ENCODE measurements at regions not wholly inside any gene's neighbourhood (a gene's known extent, or its start where the extent isn't known, plus 50 kb on each side); places are given as distances from the start of the nearest gene placed in this dataset.

DNA sequence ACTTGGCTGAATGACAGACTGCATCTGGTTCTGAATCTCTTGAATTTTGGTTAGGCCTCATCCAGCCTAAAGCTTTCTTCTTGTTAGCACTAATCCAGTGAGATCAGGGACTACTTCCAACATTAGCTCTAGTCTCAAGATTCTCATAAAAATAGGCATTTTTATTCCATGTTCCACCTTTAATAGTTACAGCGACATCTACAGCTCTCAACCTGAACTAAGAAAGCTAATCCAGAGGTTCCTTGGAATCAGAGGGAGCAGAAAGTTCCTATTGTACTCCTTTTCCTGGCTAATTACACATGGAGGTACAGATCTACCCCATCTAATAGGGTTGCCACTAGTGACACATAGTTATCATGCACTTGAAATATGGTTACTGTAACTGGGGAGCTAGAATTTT is 391.9 kb downstream of the RMST start:
- no peak for DNase-seq (ENCODE audit: low read depth, low spot score)
- no peak overlapping the region for H3K4me3 ChIP-seq (ENCODE audit: low read depth, low read length)
- ChIA-PET POLR2A (no interaction called here), CTCF (no interaction called here)
- H3K27ac ChIP-seq (ENCODE audit: low read depth, low read length), result no peak overlapping the region
- TF ChIP-seq, protein P1, sequence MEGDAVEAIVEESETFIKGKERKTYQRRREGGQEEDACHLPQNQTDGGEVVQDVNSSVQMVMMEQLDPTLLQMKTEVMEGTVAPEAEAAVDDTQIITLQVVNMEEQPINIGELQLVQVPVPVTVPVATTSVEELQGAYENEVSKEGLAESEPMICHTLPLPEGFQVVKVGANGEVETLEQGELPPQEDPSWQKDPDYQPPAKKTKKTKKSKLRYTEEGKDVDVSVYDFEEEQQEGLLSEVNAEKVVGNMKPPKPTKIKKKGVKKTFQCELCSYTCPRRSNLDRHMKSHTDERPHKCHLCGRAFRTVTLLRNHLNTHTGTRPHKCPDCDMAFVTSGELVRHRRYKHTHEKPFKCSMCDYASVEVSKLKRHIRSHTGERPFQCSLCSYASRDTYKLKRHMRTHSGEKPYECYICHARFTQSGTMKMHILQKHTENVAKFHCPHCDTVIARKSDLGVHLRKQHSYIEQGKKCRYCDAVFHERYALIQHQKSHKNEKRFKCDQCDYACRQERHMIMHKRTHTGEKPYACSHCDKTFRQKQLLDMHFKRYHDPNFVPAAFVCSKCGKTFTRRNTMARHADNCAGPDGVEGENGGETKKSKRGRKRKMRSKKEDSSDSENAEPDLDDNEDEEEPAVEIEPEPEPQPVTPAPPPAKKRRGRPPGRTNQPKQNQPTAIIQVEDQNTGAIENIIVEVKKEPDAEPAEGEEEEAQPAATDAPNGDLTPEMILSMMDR (IDR thresholded peaks at IDR 0.05; ENCODE audit: low read depth, low read length), result no peak
- H3K9me3 ChIP-seq (ENCODE audit: control insufficient read depth, insufficient read depth, low read length), result peaks cover 7% of the 10 kb centered on the region
- no peaks in the 10 kb centered on the region for H3K27me3 ChIP-seq (ENCODE audit: control insufficient read depth, insufficient read depth, low read length)

GRCh38 chr12:97862072-97862471 is 399.5 kb downstream of the RMST start:
- H3K9me3 ChIP-seq (ENCODE audit: control insufficient read depth, insufficient read depth, low read length), result peaks cover 7% of the 10 kb centered on the region
- no peak overlapping the region for H3K27ac ChIP-seq (ENCODE audit: low read depth, low read length)
- no peak overlapping the region for H3K4me3 ChIP-seq (ENCODE audit: low read depth, low read length)
- TF ChIP-seq, protein P1 (IDR thresholded peaks at IDR 0.05; ENCODE audit: low read depth, low read length), result no peak
- CTCF ChIA-PET, result no interaction called here
- no peak for DNase-seq (ENCODE audit: low read depth, low spot score)
- no peaks in the 10 kb centered on the region for H3K27me3 ChIP-seq (ENCODE audit: control insufficient read depth, insufficient read depth, low read length)
- POLR2A ChIA-PET, result no interaction called here

DNA sequence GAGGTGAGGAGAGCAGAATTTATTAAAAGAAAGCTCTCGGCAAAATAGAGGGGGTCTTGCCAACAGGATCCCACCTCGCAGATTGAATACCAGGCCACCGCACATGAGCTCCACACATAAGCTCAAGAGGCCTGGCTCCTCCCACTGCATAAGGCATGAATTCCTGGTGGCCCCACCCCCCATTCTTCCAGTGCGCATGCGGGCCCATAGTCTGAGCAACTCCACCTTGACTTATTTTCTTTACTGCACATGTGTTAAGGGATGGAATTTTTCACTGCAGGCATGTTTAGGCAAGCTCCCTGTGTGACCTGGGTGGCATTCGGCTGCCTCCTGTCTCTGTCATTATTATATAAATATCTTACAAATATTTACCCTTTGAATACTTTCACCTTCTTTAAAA is 412.5 kb downstream of the RMST start:
- Histone ChIP-seq H3K4me3 (ENCODE audit: low read depth, low read length) (no peak overlapping the region), H3K9me3 (ENCODE audit: control insufficient read depth, insufficient read depth, low read length) (peaks cover 5% of the 10 kb centered on the region), H3K27ac (ENCODE audit: low read depth, low read length) (no peak overlapping the region), H3K27me3 (ENCODE audit: control insufficient read depth, insufficient read depth, low read length) (no peaks in the 10 kb centered on the region)
- TF ChIP-seq, protein P1 (IDR thresholded peaks at IDR 0.05; ENCODE audit: low read depth, low read length), result no peak
- POLR2A ChIA-PET, result no interaction called here
- CTCF ChIA-PET, result no interaction called here
- DNase-seq (ENCODE audit: low read depth, low spot score), result no peak

DNA sequence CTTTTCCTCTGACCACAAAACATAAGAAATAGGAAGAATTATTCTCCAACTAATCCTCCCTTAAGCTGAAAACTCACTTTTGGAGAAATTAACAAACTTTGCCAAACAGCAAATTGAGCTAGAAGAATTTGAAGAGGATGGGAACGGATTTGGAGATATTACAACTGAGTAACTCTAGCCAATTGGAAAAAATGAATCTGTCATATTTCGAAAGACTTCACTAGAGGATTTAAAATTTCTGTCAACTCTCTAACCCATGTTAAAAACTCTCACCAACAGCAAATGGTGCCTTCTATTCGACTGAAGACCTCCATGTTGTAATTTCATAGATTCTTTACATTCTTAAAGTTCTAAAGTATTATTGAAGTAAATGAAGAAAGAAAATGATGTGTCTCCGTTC is 414.2 kb downstream of the RMST start:
- Histone ChIP-seq H3K9me3 (ENCODE audit: control insufficient read depth, insufficient read depth, low read length) (peaks cover 5% of the 10 kb centered on the region), H3K4me3 (ENCODE audit: low read depth, low read length) (no peak overlapping the region), H3K27ac (ENCODE audit: low read depth, low read length) (no peak overlapping the region), H3K27me3 (ENCODE audit: control insufficient read depth, insufficient read depth, low read length) (no peaks in the 10 kb centered on the region)
- no peak for DNase-seq (ENCODE audit: low read depth, low spot score)
- ChIA-PET POLR2A (no interaction called here), CTCF (no interaction called here)
- TF ChIP-seq, protein P1 (IDR thresholded peaks at IDR 0.05; ENCODE audit: low read depth, low read length), result no peak

GRCh38 chr12:97877404-97877803 is 414.8 kb downstream of the RMST start:
- DNase-seq (ENCODE audit: low read depth, low spot score), result no peak
- no peak overlapping the region for H3K27ac ChIP-seq (ENCODE audit: low read depth, low read length)
- peaks cover 5% of the 10 kb centered on the region for H3K9me3 ChIP-seq (ENCODE audit: control insufficient read depth, insufficient read depth, low read length)
- no peak overlapping the region for H3K4me3 ChIP-seq (ENCODE audit: low read depth, low read length)
- ChIA-PET CTCF (no interaction called here), POLR2A (no interaction called here)
- TF ChIP-seq, protein P1 (IDR thresholded peaks at IDR 0.05; ENCODE audit: low read depth, low read length), result no peak
- no peaks in the 10 kb centered on the region for H3K27me3 ChIP-seq (ENCODE audit: control insufficient read depth, insufficient read depth, low read length)

Measured in AG04450 (cell line).